H9 (cell line): ENCODE measurements at regions not wholly inside any gene's neighbourhood (a gene's known extent, or its start where the extent isn't known, plus 50 kb on each side); places are given as distances from the start of the nearest gene placed in this dataset.

Experiments
- DNase-seq: peaks from one replicate; pipeline ENCODE4 v3.0.0-alpha.2; 2017
- H2AFZ ChIP-seq: one replicate; pipeline ENCODE4 v1.6.1; 2013; ENCODE audit warnings: mild to moderate bottlenecking, low read length, control low read depth, moderate library complexity
- H2AK5ac ChIP-seq: 2 replicates; pipeline ENCODE4 v1.6.1; 2013; ENCODE audit warnings: low read length, control low read depth, mixed read lengths; ENCODE audit not compliant: insufficient read length
- H2BK120ac ChIP-seq: one replicate; pipeline ENCODE4 v1.6.1; 2013; ENCODE audit warnings: low read depth, mild to moderate bottlenecking, low read length, control low read depth, inconsistent platforms; ENCODE audit not compliant: poor library complexity, severe bottlenecking
- H2BK12ac ChIP-seq: 2 replicates; pipeline ENCODE4 v1.6.1; 2013; ENCODE audit warnings: low read length, control low read depth, mixed read lengths, low read depth; ENCODE audit not compliant: insufficient read length
- H2BK15ac ChIP-seq: 2 replicates; pipeline ENCODE4 v1.6.1; 2013; ENCODE audit warnings: low read depth, low read length, control low read depth
- H2BK20ac ChIP-seq: one replicate; pipeline ENCODE4 v1.6.1; 2013; ENCODE audit warnings: low read depth, mild to moderate bottlenecking, low read length, control low read depth, inconsistent platforms; ENCODE audit not compliant: poor library complexity, severe bottlenecking
- H2BK5ac ChIP-seq: 2 replicates; pipeline ENCODE4 v1.6.1; 2013; ENCODE audit warnings: low read length, control low read depth, mixed read lengths; ENCODE audit not compliant: insufficient read length
- H3K14ac ChIP-seq: 2 replicates; pipeline ENCODE4 v1.6.1; 2013; ENCODE audit warnings: low read length, control low read depth; ENCODE audit not compliant: insufficient read depth
- H3K18ac ChIP-seq: 2 replicates; pipeline ENCODE4 v1.6.1; 2013; ENCODE audit warnings: low read depth, mild to moderate bottlenecking, mixed read lengths, low read length, control low read depth; ENCODE audit not compliant: insufficient read length
- H3K23ac ChIP-seq: 2 replicates; pipeline ENCODE4 v1.6.1; 2013; ENCODE audit warnings: low read length, control low read depth, mixed read lengths, low read depth; ENCODE audit not compliant: insufficient read length
- H3K23me2 ChIP-seq: 2 replicates; pipeline ENCODE4 v1.6.1; 2013; ENCODE audit warnings: low read depth, mild to moderate bottlenecking, mixed read lengths, low read length, control low read depth; ENCODE audit not compliant: insufficient read length, poor library complexity, severe bottlenecking
- H3K27ac ChIP-seq: 2 replicates; pipeline ENCODE4 v1.5.1; 2013; ENCODE audit warnings: low read length, control low read depth, mixed read lengths, low read depth; ENCODE audit not compliant: insufficient read length
- H3K27me3 ChIP-seq: 2 replicates; pipeline ENCODE4 v1.6.1; 2013; ENCODE audit warnings: low read length, control low read depth, inconsistent platforms; ENCODE audit not compliant: insufficient read depth
- H3K4ac ChIP-seq: 2 replicates; pipeline ENCODE4 v1.6.1; 2013; ENCODE audit warnings: low read depth, mild to moderate bottlenecking, control low read depth, inconsistent platforms, low read length, moderate library complexity
- H3K4me1 ChIP-seq: 2 replicates; pipeline ENCODE4 v1.6.1; 2013; ENCODE audit warnings: low read length, control low read depth, inconsistent platforms; ENCODE audit not compliant: insufficient read depth
- H3K4me2 ChIP-seq: 2 replicates; pipeline ENCODE4 v1.6.1; 2013; ENCODE audit warnings: low read length, control low read depth, mixed read lengths; ENCODE audit not compliant: insufficient read length, insufficient read depth
- H3K56ac ChIP-seq: 2 replicates; pipeline ENCODE4 v1.6.1; 2013; ENCODE audit warnings: low read depth, mild to moderate bottlenecking, mixed read lengths, low read length, control low read depth; ENCODE audit not compliant: insufficient read length
- H3K79me1 ChIP-seq: 2 replicates; pipeline ENCODE4 v1.6.1; 2013; ENCODE audit warnings: low read depth, mild to moderate bottlenecking, moderate library complexity, low read length, control low read depth, inconsistent platforms; ENCODE audit not compliant: insufficient read depth, poor library complexity, severe bottlenecking
- H3K79me2 ChIP-seq: 2 replicates; pipeline ENCODE4 v1.6.1; 2013; ENCODE audit warnings: low read length, control low read depth, inconsistent platforms; ENCODE audit not compliant: insufficient read depth
- H3K9ac ChIP-seq: 2 replicates; pipeline ENCODE4 v1.6.1; 2013; ENCODE audit warnings: low read length, control low read depth, mixed read lengths; ENCODE audit not compliant: insufficient read length; ENCODE audit errors: extremely low read depth
- H3K9me3 ChIP-seq: one replicate; pipeline ENCODE4 v1.6.1; 2013; ENCODE audit warnings: low read depth, low read length, inconsistent platforms; ENCODE audit not compliant: control insufficient read depth
- H3T11ph ChIP-seq: one replicate; pipeline ENCODE4 v1.6.1; 2013; ENCODE audit warnings: mild to moderate bottlenecking, low read length, control low read depth, inconsistent platforms
- H4K20me1 ChIP-seq: one replicate; pipeline ENCODE4 v1.6.1; 2013; ENCODE audit not compliant: control insufficient read depth, insufficient read length, insufficient read depth
- H4K5ac ChIP-seq: 2 replicates; pipeline ENCODE4 v1.6.1; 2013; ENCODE audit warnings: low read depth, mild to moderate bottlenecking, mixed read lengths, low read length, control low read depth; ENCODE audit not compliant: insufficient read length
- H4K8ac ChIP-seq: replicated peaks from 2 replicates; pipeline ENCODE4 v1.6.1; 2013; ENCODE audit warnings: low read length, control low read depth, mixed read lengths, low read depth; ENCODE audit not compliant: insufficient read length
- H4K91ac ChIP-seq: 2 replicates; pipeline ENCODE4 v1.6.1; 2013; ENCODE audit warnings: low read depth, mild to moderate bottlenecking, moderate library complexity, mixed read lengths, low read length, control low read depth; ENCODE audit not compliant: insufficient read length
- H3K27ac Mint-ChIP-seq, 3 experiments: 2 replicates in 2 of 3; 3 replicates in 1 of 3; pipeline ENCODE4 v1.8.0; 2020 to 2021; ENCODE audit warnings: mixed read lengths in 3 of 3, mild to moderate bottlenecking in 1 of 3, moderate library complexity in 1 of 3
- H3K27me3 Mint-ChIP-seq: 2 replicates; pipeline ENCODE4 v1.8.0; 2021; ENCODE audit warnings: low read depth, mild to moderate bottlenecking, moderate library complexity, mixed read lengths
- H3K36me3 Mint-ChIP-seq, 3 experiments: 2 replicates in 2 of 3; 3 replicates in 1 of 3; pipeline ENCODE4 v1.8.0; 2020 to 2021; ENCODE audit warnings: low read depth in 3 of 3, mixed read lengths in 3 of 3; ENCODE audit not compliant: insufficient read depth in 1 of 3
- H3K4me1 Mint-ChIP-seq, 2 experiments: 2 replicates each; pipeline ENCODE4 v1.8.0; 2020; ENCODE audit warnings: mixed read lengths in 2 of 2
- H3K4me3 Mint-ChIP-seq, 2 experiments: 2 replicates in 1 of 2; 3 replicates in 1 of 2; pipeline ENCODE4 v1.8.0; 2020 to 2021; ENCODE audit warnings: mild to moderate bottlenecking in 2 of 2, mixed read lengths in 2 of 2, moderate library complexity in 1 of 2
- H3K9me3 Mint-ChIP-seq, 2 experiments: 2 replicates in 1 of 2; 3 replicates in 1 of 2; pipeline ENCODE4 v1.8.0; 2020; ENCODE audit warnings: mild to moderate bottlenecking in 2 of 2, mixed read lengths in 2 of 2, moderate library complexity in 1 of 2
- WGBS: extraction: QIAGEN DNeasy Blood & Tissue Kit; methylation state at CpG from one replicate; pipeline ENCODE4 v1.1.7; 2013; ENCODE audit warnings: missing lambda C conversion rate, low lambda C conversion rate, mixed read lengths; ENCODE audit not compliant: insufficient read length; ENCODE audit errors: extremely low coverage; 5-methylcytosine and 5-hydroxymethylcytosine counted together
- TF ChIP-seq, protein P1 (sequence below): fragments of 200-600 bp; sonication (generic); conservative IDR thresholded peaks from 3 replicates; pipeline ENCODE4 v1.8.0; 2021; ENCODE audit warnings: antibody characterized with exemption, mild to moderate bottlenecking

DNA sequence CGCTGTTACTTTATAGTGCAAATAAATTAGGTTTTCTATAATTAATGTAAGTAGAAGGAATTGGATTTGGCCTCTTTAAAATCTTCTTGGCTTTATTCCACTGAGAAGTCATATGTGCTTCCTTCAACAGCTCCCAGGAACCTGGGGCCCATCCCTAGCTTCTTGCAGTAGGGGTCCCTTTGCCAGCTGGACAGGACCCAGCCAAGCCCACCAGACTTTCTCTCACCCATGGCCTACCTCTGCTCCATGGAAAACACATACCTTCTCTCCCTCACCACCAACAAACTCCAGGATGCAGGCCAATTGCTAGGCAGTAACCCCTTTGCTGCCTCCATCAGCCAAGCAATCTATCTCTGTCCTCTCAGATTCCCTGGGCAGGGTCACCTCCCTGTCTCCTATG lies 84.0 kb downstream of the RSL24D1 start:
- TF ChIP-seq, protein P1, sequence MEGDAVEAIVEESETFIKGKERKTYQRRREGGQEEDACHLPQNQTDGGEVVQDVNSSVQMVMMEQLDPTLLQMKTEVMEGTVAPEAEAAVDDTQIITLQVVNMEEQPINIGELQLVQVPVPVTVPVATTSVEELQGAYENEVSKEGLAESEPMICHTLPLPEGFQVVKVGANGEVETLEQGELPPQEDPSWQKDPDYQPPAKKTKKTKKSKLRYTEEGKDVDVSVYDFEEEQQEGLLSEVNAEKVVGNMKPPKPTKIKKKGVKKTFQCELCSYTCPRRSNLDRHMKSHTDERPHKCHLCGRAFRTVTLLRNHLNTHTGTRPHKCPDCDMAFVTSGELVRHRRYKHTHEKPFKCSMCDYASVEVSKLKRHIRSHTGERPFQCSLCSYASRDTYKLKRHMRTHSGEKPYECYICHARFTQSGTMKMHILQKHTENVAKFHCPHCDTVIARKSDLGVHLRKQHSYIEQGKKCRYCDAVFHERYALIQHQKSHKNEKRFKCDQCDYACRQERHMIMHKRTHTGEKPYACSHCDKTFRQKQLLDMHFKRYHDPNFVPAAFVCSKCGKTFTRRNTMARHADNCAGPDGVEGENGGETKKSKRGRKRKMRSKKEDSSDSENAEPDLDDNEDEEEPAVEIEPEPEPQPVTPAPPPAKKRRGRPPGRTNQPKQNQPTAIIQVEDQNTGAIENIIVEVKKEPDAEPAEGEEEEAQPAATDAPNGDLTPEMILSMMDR = no peak
- Histone ChIP-seq H3K27me3 (no peaks in the 10 kb centered on the region), H3K4ac (no peak overlapping the region), H3K9ac (no peak overlapping the region), H3K56ac (no peak overlapping the region), H3K23me2 (no peaks in the 10 kb centered on the region), H4K91ac (no peak overlapping the region), H3K79me2 (no peaks in the 10 kb centered on the region), H3K79me1 (no peaks in the 10 kb centered on the region), H4K20me1 (no peaks in the 10 kb centered on the region), H3K4me1 (peaks cover 2% of the 10 kb centered on the region; the same call in 1 of the 2 replicates), H2AK5ac (no peak overlapping the region), H3K9me3 (no peaks in the 10 kb centered on the region), H3K4me2 (no peak overlapping the region), H2BK20ac (no peak overlapping the region), H2BK120ac (no peak overlapping the region), H2AFZ (no peak overlapping the region), H3K27ac (no peak overlapping the region), H4K8ac (no peak overlapping the region), H2BK5ac (no peak overlapping the region), H2BK15ac (no peak overlapping the region), H3T11ph (no peak overlapping the region), H2BK12ac (no peak overlapping the region), H4K5ac (no peak overlapping the region), H3K23ac (no peak overlapping the region), H3K18ac (no peak overlapping the region), H3K14ac (no peak overlapping the region)
- Mint-ChIP-seq H3K27ac (no peak overlapping the region), H3K27me3 (no peaks in the 10 kb centered on the region; the same call in 1 of the 2 replicates), H3K9me3 (no peaks in the 10 kb centered on the region), H3K36me3 (no peaks in the 10 kb centered on the region; a peak in 1 of 7 replicates), H3K4me1 (peaks cover 11 to 15% of the 10 kb centered on the region in 2 experiments), H3K4me3 (no peak overlapping the region)
- no peak for DNase-seq
- no CpG with 5 or more reads among the region's 1 CpG for WGBS
